ENCODE measurements at regions not wholly inside any gene's neighbourhood (a gene's known extent, or its start where the extent isn't known, plus 50 kb on each side); places are given as distances from the start of the nearest gene placed in this dataset. TPM values are rescaled to one million over a fixed set of nuclear protein-coding genes. Genes with fewer than 3 reads are reported as not detected.

GRCh38 chr5:59943452-59944113 is 50.1 kb upstream of the PDE4D start:
- no peak overlapping the region for H3K27ac ChIP-seq (ENCODE audit: insufficient read depth, low read depth, low read length)
- CTCF ChIA-PET = interaction anchor here (1.1 kb wide), 1 partner anchor 9 kb away, joined by 3 read pairs; no protein-coding TSS in a partner anchor
- H3K27me3 ChIP-seq (ENCODE audit: control insufficient read depth in 2 of 2, insufficient read depth in 2 of 2, low read length in 2 of 2) = peaks cover 2 to 4% of the 10 kb centered on the region in 2 experiments
- BruUV-seq (replicated peaks) = no TSS peak
- no peak overlapping the region for H2AFZ ChIP-seq (ENCODE audit: low read depth, low read length)
- POLR2A ChIA-PET = no interaction called here
- H3K9me1 ChIP-seq (replicated peaks; ENCODE audit: control insufficient read depth, extremely low read depth, insufficient read depth, low read length) = no peaks in the 10 kb centered on the region
- FAIRE-seq = no peak
- TF ChIP-seq MAX (IDR thresholded peaks at IDR 0.05; ENCODE audit: insufficient read depth, insufficient read length) = no peak
- TF ChIP-seq JUN (IDR thresholded peaks at IDR 0.05; ENCODE audit: borderline replicate concordance, insufficient read depth, insufficient read length, low read depth) = no peak
- no peak for TF ChIP-seq GATA2 (IDR thresholded peaks at IDR 0.05; ENCODE audit: insufficient read depth, insufficient read length, low read depth, low read length)
- TF ChIP-seq POLR2AphosphoS5 (IDR thresholded peaks at IDR 0.05; ENCODE audit: insufficient read depth, low read depth, low read length) = no peak
- TF ChIP-seq MYC (IDR thresholded peaks at IDR 0.05; ENCODE audit: low read depth, low read length) = no peak
- no peak for TF ChIP-seq POLR2A (IDR thresholded peaks at IDR 0.05; ENCODE audit: low read depth, low read length)
- no peak for TF ChIP-seq CTCF (IDR thresholded peaks at IDR 0.05; ENCODE audit: extremely low read depth in 1 of 2, insufficient read depth in 1 of 2, low read depth in 1 of 2, low read length in 2 of 2)
- no peak for TF ChIP-seq FOS (IDR thresholded peaks at IDR 0.05; ENCODE audit: borderline replicate concordance, insufficient read depth, low read length)
- no peak for TF ChIP-seq EZH2 (IDR thresholded peaks at IDR 0.05; ENCODE audit: borderline replicate concordance, low read depth, low read length, severe bottlenecking)
- H3K9me3 ChIP-seq (replicated peaks; ENCODE audit: control insufficient read depth, insufficient read depth, low read length) = no peaks in the 10 kb centered on the region
- dilution Hi-C loops (cut with MboI; ENCODE audit: extremely low pct_ligation_motif_present, low sequenced_read_pairs) (no loop called here), intact Hi-C loops (cut with micrococcal nuclease) (no loop called here)
- H3K79me2 ChIP-seq (ENCODE audit: control insufficient read depth, insufficient read depth, low read length) = no peaks in the 10 kb centered on the region
- no peak overlapping the region for H3K9ac ChIP-seq (replicated peaks; ENCODE audit: extremely low read depth, insufficient read depth, low read length)
- no peaks in the 10 kb centered on the region for H4K20me1 ChIP-seq (replicated peaks; ENCODE audit: control insufficient read depth, extremely low read depth, insufficient read depth, low read length)
- no peaks in the 10 kb centered on the region for H3K36me3 ChIP-seq (ENCODE audit: control insufficient read depth in 2 of 2, extremely low read depth in 1 of 2, insufficient read depth in 2 of 2, low read length in 2 of 2)
- H3K4me2 ChIP-seq (ENCODE audit: insufficient read depth, low read length) = no peak overlapping the region
- no peak overlapping the region for H3K4me3 ChIP-seq (replicated peaks in 1 of 3; ENCODE audit: insufficient read depth in 1 of 3, low read depth in 1 of 3, low read length in 3 of 3)
- H3K4me1 ChIP-seq (ENCODE audit: control insufficient read depth, extremely low read depth, insufficient read depth, low read length) = no peaks in the 10 kb centered on the region
- no peak for DNase-seq (ENCODE audit: low read depth, low spot score)

Small RNAs in the stretch of these regions (small RNA-seq; reads per million reads assigned to genes)
- gene RNU6-806P (ENCODE audit: insufficient read depth, insufficient read length, low read depth, low replicate concordance) = not detected

Measured in endothelial cell of umbilical vein (primary cell).